ENCODE measurements at regions not wholly inside any gene's neighbourhood (a gene's known extent, or its start where the extent isn't known, plus 50 kb on each side); places are given as distances from the start of the nearest gene placed in this dataset.

DNA sequence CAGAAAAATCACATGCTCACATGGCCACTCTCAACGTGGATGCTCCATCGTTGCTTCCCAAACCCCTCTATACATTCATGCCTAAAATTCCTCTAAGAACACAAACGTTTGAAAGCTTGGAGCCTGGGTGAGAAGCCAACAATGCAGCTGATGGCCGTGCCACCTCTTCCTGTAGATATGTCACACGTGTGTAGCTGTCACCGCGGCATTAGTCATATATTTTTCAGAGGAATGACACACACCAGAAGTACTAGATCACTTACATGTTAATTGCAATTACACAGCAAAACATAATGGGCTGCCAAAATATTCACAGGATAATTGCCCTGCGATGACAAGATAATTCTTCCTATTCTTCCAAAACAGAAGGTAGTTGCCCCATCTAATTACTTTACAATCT, 112.7 kb upstream of the BACE2 start:
- TF ChIP-seq ZNF384 (IDR thresholded peaks at IDR 0.05) (no peak), L3MBTL2 (conservative IDR thresholded peaks at IDR 0.05) (no peak), SP1 (IDR thresholded peaks at IDR 0.05) (no peak), FOXA1 (IDR thresholded peaks at IDR 0.05) (no peak), BHLHE40 (IDR thresholded peaks at IDR 0.05; ENCODE audit: borderline replicate concordance) (no peak), HDGF (IDR thresholded peaks at IDR 0.05; ENCODE audit: borderline replicate concordance) (no peak), NFRKB (IDR thresholded peaks at IDR 0.05) (no peak), FOXM1 (IDR thresholded peaks at IDR 0.05; ENCODE audit: borderline replicate concordance) (no peak), FOXK2 (IDR thresholded peaks at IDR 0.05) (no peak), ARNT (IDR thresholded peaks at IDR 0.05) (no peak), TARDBP (IDR thresholded peaks at IDR 0.05) (no peak)

All from HEK293T (cell line).